Epidermal melanocyte (primary cell): ENCODE measurements at regions not wholly inside any gene's neighbourhood (a gene's known extent, or its start where the extent isn't known, plus 50 kb on each side); places are given as distances from the start of the nearest gene placed in this dataset.
"Not testable (repeated sequence)": the region's sequence is repeated elsewhere in the genome, so short reads cannot be mapped to it uniquely, and the experiment has no call there.

Experiments
- DNase-seq: peaks from one replicate; pipeline ENCODE4 v3.0.0; 2011; ENCODE audit warnings: low spot score; ENCODE audit not compliant: insufficient read length

DNA sequence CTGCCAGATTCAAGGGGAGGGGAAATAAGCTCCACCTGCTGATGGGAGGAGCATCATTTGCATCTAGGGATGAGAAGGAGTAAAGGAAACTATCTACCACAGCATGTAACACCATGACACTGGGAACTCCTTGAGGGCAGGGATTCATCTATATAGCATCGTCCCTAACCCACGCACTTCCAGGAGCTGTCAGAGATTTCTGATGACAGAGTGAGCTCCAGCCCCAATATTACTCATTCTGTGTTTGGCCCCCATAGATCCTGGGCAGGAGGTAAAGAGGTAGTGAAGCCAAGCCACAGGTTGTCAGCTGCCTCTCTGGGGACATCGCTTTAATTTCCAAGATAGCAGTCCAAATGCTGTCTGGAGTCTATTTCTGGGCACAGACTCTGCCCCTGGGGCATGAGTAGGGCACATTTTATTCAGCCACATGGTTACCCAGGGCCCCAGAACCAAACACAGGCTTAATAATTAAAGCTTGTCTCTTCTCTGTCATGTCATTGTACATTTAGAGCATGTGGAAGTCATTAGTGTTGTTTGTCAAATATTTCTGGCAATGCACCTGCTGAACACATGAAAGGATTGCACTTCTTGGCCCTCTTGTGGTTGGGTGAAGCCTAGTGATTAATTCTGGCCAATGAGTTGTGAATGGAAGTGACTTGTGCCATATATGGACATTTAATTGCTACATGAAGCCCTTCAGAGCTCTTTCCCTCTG lies 105.9 kb upstream of the POU3F1 start:
- no peak for DNase-seq

DNA sequence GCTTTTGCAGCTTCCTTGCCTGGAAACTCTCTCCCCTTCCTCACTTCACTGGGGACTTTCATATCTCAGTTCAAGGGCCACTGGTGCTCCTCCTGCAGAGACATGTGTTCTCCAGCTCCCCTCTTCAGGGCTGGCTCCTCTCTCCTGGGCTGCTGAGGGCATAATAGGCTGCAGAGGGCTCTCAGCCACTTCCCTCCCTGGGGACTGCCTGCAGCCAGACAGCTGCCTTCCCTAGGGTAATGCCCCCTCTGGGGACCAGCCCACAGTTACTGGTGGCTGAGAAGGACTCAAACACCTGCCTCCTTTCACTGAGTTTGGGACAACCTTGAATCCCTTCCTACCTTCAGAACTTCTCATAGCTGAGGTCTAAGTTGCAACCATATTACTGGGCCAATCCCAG lies 104.8 kb upstream of the POU3F1 start:
- no peak for DNase-seq

DNA sequence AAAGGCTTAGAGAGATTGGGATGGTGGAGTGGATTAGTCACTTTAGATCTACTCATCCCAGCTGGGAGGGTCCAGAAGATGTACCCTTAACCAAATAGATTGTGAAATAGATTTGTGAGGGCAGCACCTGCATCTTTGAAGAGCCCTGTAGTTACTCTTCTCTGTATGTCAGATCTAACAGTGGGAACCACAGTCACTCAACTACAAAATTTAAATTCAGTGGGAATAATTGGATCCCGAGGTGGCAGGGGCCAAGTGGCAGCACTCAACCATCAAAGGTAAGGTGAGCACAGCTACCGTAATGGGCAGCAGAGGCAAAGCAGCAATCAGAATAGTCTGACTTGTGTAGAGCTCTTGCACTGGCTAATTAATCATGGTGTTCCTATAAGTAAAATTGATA lies 99.5 kb upstream of the POU3F1 start:
- not testable (repeated sequence) for DNase-seq

DNA sequence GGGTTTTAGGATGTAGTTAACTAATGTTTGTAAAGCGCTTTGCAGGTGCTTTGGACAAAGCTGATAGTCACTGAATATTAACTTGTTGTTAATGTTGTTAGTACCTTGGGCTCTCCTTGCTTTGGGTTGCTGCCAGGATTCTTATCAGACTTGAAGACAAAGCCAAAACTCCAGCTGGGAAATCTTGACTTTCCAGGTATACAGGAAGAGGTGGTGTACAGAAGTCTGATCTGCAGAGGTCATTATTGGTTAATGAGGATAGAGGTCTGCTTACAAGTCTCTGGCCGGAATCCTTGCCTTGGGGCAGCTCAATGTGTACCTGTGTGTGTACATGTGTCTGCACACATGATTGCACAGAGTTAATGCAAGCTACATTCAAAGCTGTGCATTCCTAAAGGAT lies 96.0 kb upstream of the POU3F1 start:
- no peak for DNase-seq

DNA sequence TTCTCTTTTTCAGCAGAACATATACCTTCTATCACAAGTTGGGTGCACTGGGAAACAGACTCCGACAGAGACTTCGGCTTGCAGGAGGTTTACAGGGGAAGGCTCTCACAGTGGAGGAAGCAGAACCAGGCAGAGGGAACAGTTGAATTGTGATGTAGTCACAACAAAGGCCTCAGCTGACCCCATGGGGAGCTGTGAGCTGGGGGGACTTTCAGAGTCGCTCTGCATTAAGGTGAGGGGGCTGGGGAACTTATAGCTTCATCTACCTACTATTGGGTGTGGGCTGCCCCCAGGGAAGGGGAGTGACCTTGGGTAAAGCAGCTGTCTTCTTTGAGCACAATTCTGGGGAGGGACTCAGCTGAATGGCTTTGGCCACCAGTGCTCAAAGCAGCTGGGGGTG lies 94.9 kb upstream of the POU3F1 start:
- DNase-seq = no peak

DNA sequence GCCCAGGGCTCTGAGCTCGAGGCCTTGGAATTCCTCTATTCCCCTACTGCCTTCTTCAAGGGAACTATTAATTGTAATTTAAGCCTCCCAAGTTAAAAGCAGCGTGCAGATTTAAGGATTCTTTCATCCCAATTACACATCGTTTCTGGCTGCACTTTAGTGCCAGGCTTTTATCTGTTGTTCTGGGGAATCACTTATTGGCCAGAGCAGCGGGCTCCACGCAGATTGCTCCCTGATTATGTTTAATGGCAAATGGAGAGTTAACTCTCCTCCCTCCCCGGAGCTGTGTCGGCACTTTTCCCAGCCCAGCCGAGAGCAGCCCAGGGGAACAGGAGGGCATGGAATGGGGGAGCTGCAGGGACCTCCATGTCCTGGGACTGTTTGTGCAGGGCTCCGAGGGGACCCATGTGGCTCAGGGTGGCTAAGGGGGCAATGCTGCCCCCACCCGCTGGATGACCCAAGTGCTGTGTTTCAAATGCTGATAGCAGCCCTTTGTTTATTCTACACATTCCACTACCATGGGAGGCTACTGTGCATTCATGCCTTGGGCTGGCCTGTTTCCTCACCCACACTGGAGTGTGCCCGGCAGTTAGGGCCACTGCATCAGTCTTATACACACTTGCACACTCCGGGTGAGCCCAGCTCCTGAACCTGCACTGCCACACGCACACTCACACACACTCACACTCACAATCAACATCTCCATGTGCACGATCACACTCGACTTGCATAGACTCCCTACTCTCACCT lies 93.3 kb upstream of the POU3F1 start:
- no peak for DNase-seq

DNA sequence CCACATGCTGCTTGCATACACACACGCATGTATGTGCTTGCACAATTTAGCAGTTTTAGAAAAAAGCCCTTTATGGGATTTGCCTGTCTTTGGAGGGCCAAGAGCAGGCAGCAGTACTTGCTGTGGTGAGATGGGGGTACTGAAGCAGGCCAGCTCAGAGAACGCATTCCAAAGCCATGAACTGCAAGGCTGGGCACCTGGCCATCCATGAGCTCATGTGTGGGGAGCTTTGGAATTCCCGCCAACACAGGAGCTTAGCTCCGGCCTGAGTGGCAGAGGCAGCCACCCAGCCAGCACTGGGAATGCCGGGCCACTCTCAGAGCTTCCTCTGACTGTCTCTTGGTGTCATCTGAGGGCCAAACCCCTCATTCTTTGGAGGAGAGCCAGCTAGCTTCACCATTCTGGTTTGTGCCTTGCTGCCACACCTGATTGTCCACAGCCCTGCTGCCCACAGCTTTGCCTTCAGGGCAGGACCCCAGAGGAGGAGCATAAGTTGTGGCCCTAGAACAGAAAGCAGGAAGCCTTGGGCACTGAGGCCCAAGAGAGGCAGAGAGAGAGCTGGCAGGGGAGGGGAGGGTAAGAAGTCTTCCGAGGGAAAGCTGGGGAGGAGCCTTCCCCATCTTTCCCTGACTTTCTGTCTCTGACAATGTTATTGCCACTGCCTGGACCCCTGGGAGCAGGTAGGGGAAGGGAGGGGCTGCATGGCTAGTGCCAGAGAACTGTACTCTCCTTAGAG lies 92.1 kb upstream of the POU3F1 start:
- DNase-seq = peak; percentile 76

DNA sequence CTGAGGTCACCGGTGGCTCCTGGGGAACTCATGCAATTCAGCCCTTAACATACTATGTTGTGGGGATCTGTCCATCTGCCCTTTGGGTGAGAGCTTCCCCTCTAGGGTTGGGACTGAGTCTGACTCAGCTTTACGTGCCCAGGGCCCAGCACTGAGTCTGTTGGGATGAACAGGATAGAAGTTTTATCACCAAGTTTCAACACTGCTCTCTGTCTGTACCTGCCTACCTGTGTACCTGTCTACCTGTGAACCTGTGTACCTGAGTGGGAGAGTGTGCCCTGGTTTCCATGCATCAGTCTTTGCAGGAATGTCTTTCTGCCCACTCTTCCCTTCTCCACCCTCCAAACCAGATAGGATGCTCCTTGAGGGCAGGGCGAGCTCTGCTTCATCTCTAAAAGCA lies 90.6 kb upstream of the POU3F1 start:
- no peak for DNase-seq

DNA sequence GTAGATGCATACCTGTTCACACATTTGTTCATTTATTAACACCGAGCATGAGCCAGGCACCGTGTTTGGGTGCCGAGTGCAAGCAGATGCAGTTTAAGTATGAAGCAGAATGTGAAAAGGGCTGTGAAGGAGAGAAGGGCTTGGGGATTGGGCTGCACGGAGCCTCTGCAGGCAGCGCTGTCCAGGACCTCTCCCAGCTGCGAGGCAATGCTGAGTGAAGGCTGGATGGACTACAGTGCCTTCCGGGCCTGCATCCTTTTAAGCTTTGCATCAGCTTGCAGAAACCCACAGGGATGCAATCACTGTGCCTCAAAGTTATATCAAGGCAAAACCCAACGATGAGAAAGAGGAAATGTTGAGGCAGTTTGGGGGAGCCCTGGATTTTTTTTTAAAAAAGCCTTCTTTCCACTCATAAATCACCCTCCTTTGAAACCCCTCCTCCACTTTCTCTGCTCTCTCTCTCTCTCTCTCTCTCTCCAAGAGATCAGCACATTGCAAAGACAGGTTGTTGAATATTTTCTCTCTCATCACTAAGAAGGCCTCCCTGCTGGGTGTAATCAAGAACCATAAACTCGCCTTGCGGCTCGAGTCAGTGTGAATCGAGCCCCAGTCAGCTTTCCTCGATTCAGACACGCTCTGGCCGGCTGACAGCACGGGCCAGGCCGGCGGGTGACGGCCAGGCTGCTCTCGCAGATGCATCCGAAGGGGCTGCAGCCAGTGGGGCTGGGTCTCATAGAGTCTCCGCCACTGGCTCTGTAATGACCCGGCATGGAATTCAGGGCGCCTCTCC lies 89.2 kb upstream of the POU3F1 start:
- DNase-seq = no peak

DNA sequence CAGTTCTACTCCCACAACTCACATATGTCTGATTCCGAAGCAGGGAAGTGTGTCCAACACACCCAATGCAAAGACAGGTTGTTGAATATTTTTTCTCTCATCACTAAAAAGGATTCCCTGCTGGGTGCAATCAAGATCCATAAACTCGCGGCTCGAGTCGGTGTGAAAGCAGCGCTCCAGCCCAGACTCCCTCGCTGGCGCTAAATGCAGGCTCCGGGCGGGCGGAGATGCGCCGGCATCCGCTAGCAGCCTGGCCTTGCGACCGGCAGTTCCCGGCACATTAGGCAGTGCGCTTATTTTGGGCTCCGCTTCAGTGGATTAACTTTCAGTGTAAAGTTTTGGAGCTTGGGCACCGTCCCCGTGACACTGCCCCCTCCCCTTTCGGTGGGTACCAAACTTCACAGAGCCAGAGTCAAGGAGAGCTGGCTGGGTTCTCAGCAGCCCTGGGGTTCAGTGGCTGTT lies 87.7 kb upstream of the POU3F1 start:
- DNase-seq = no peak

DNA sequence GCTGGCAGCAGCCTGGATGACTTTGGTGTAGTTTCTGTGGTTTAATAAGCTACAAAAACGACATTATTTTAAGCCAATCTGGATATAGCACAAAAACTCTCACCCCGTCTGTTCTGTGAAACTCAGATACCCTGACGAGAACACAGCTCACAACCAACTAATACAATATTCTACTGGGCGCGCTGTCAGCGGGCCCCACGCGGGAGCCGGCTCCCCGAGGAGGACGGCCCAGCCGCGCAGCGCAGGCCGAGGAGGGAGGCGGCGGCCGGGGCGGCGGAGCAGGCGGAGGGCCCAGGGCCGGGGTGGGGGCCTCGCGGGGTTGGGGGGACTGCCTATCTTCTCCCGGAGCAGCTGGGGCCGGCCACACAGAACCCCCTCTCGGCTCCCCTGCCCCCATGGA lies 87.2 kb upstream of the POU3F1 start:
- no peak for DNase-seq

DNA sequence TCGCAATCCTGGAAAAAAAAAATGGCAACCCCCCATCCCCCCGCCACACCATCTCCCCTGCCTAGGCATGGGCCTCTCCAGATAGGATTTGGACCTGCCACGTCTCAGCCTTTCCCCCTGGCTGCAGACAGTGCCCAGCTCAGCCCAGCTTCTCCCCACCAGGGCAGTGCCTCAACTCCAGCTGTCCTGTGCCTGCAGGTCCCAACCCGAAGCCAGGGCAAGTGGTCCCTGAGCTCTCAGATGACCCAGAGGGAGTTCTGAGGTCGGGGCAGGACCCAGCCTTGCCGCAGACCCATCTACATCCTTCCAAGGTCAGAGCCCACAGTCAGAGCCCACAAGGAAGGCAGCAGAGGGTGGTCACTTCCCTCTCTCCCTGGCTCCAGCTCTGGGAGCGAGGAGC lies 86.7 kb upstream of the POU3F1 start:
- DNase-seq = no peak

DNA sequence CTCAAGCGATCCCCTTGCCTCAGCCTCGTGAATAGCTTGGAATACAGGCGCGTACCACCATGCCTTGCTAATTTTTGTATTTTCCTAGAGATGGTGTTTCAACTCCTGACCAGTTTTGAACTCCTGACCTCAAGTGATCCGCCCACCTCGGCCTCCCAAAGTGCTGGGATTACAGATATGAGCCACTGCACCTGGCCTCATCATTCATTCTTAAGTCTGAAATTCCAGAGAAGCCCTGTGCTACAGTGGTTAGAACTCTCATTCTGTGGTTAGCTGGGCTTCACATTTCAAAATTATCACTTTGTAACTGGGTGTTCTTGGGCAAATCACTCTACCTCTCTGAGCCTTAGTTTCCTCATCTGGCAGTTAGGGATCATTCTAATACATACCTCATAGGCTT lies 86.1 kb upstream of the POU3F1 start:
- no peak for DNase-seq

DNA sequence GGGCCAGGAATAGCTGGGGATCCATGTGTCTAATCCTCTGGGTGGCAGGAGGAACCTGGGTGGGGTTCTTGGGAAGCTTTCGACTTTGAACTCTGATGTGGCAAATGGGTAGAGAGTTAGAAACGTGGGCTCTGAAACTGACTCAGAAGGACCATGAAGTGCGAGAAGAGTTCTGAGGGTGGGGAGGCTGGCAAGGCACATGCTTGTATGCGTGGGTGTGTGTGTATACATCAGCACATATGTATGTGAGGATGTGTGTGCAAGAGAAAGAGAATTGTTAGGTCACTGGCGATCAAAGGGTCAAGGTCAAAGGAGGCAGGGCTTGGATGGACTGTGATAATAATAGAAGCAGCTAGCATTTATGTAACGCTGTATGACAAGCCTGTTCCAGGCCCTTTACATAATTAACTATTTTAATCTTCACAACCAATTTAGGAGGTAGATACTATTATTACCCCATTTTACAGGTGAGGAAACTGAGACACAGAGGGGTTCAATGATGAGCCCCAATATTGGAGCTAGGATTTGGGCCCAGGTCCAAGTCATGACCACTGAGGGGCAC lies 84.5 kb upstream of the POU3F1 start:
- DNase-seq = no peak

DNA sequence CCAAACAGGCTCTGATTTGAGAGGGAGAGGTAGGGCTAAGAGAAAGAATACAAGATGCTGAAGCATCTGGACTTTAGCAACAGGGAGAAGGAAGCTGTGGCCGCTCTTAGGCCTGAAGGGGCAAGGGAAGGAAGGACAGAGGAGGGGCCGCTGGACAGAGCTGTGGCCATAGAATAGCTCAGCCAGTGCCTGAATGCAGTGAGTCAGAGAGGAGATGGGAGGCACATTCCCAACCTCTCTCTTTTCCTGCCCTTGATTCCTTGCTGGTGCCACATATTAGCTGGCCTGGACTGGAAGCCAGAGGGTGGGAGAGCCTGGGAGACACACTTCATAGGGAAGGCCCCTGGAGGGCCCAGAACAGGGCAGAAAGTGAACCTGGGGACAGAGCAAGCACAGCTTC lies 83.4 kb upstream of the POU3F1 start:
- DNase-seq = no peak

DNA sequence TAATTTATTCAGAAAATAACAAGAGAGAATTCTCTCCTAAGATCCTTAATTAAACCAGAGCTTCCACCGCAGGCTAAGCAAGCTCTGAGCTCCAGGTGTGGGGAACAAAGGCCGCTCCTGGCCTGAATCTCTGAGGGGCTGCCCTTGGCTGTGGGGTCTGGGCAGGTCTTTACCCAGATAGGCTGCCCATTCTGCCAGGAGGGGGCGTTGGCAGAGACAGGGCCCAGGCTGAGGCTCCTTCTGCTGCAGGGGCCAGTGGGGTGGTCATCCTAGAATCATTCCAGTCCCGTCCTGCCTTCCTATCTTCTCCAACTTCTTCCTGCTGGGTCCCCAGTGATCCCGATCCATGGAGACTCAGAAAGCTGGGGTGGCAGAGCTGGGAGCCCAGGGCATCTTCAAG lies 82.9 kb upstream of the POU3F1 start:
- DNase-seq = no peak

DNA sequence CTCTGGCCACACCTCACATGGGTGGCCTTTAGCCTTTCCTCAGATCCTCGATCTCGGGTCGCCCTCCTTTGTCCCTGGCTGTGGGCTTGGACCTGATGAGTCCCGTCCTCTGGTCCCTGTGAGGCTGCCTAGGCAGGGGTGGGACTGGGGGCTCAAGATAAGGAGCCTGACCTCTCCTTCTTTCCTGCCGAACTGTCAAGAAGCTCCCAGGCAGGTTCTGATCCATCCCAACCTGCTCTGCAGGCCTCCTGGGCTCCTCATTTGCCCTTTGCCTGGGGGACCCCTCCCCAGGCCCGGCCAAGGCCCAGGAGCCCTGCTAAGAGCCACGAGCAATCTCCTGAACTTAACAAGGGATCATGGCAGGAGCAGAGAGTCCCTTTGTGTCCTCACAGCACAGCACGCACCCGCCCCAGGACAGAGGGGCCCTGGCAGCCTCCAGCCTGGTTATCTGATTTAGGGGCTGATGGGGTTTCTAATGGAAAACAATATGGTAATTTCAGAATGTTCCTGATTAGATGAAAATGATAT lies 82.4 kb upstream of the POU3F1 start:
- DNase-seq = no peak

DNA sequence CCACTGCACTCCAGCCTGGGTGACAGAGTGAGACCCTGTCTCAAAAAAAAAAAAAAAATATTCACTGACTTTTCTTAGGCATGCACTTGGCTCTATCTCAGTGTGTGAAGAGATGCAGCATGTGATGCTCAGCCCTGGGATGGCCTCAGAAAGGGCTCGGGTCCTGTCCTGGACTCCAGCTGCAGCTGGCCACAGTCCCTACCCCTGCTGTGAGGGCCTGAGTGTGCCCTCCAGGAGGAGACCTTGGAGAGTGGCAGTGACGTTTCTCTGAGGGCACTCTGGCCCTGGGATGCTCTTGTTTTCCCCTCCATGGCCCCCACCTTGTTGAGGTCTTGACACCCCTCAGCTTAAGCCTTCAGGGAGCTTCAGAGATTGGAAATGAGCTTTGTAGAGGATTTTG lies 81.9 kb upstream of the POU3F1 start:
- DNase-seq = no peak

DNA sequence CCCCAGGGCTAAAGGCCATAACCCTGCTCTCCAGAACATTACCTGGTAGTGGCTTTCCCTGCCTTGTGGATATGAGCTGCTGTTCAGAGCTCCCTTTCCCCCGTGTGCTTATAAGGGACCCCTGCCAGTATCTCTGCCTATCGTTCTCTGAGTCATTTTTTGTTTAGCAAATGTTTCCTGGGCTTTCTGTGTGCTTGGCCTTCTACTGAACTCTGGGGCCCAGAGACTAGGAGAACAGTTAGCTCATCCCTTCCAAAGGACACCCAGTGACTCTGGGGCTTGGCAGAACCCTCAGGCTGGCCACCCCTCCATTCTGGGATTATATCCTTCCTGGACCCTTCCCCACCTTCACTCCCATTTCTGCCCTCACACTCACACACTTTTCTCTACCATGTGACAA lies 80.8 kb upstream of the POU3F1 start:
- DNase-seq = no peak

DNA sequence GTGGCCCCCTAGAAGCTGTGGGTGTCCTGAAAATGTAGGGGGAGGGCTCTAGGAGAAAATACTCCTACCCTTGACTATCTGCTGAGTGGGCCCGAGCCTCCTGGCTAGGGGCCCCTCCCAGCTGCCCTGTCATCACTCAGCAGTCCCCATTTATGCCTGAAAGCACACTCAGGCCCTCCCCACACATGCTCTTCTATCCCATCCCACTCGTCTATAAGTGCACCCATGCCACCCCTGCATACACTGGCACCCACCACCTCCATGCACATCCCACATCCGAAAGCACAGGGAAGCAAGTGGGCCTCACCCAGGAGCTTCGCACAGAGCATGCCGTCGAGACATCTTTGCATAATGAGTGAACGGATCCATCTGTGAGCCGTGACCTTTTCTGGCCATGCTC lies 80.4 kb upstream of the POU3F1 start:
- DNase-seq = no peak
